Stimulated activated CD8-positive, alpha-beta memory T cell treated with anti-CD3 and anti-CD28 coated beads, Interleukin-4, amount 100 ng/mL, for 4 hours (primary cell): ENCODE measurements at regions not wholly inside any gene's neighbourhood (a gene's known extent, or its start where the extent isn't known, plus 50 kb on each side); places are given as distances from the start of the nearest gene placed in this dataset.
"Not testable (repeated sequence)": the region's sequence is repeated elsewhere in the genome, so short reads cannot be mapped to it uniquely, and the experiment has no call there.

Source experiments
- DNase-seq, 2 donors: peaks; one replicate each; pipeline ENCODE4 v3.0.0-alpha.2; 2020; ENCODE audit warnings: low read depth in 2 of 2, low spot score in 1 of 2

- no peak for DNase-seq
Observed at GRCh38 chr4:14155803-14156202, 528.3 kb upstream of the BOD1L1 start.

GRCh38 chr4:14157262-14157661 lies 529.7 kb upstream of the BOD1L1 start:
- DNase-seq = no peak

GRCh38 chr4:14165222-14165920 lies 537.8 kb upstream of the BOD1L1 start:
- DNase-seq = no peak

- DNase-seq = no peak
Observed at GRCh38 chr4:14167876-14168510, 540.5 kb upstream of the BOD1L1 start.

GRCh38 chr4:14168919-14169318 lies 541.4 kb upstream of the BOD1L1 start:
- DNase-seq = no peak

- DNase-seq = no peak
Observed at GRCh38 chr4:14169460-14169859, 541.9 kb upstream of the BOD1L1 start.

- not testable (repeated sequence) for DNase-seq
Observed at GRCh38 chr4:14169940-14170339, 542.4 kb upstream of the BOD1L1 start.

GRCh38 chr4:14176613-14177012 lies 549.1 kb upstream of the BOD1L1 start:
- DNase-seq = no peak

- no peak for DNase-seq
Observed at GRCh38 chr4:14177987-14178386, 550.5 kb upstream of the BOD1L1 start.

- DNase-seq = no peak
Observed at GRCh38 chr4:14178421-14178820, 550.9 kb upstream of the BOD1L1 start.

- DNase-seq = no peak
Observed at GRCh38 chr4:14180166-14180565, 552.6 kb upstream of the BOD1L1 start.

GRCh38 chr4:14180983-14181601 lies 553.6 kb upstream of the BOD1L1 start:
- no peak for DNase-seq

- DNase-seq = no peak
Observed at GRCh38 chr4:14182148-14182547, 554.6 kb upstream of the BOD1L1 start.

GRCh38 chr4:14184265-14184664 lies 556.7 kb upstream of the BOD1L1 start:
- DNase-seq = no peak

GRCh38 chr4:14184767-14185166 lies 557.2 kb upstream of the BOD1L1 start:
- no peak for DNase-seq

- no peak for DNase-seq
Observed at GRCh38 chr4:14188214-14188613, 560.7 kb upstream of the BOD1L1 start.

GRCh38 chr4:14193601-14194000 lies 566.1 kb upstream of the BOD1L1 start:
- DNase-seq = no peak

- no peak for DNase-seq
Observed at GRCh38 chr4:14196131-14196530, 568.6 kb upstream of the BOD1L1 start.

GRCh38 chr4:14215116-14215770 lies 587.7 kb upstream of the BOD1L1 start:
- no peak for DNase-seq

GRCh38 chr4:14217401-14217800 lies 589.9 kb upstream of the BOD1L1 start:
- no peak for DNase-seq

GRCh38 chr4:14218641-14219040 lies 591.1 kb upstream of the BOD1L1 start:
- DNase-seq = no peak

GRCh38 chr4:14221176-14221575 lies 593.7 kb upstream of the BOD1L1 start:
- DNase-seq = no peak
